ENCODE measurements at regions not wholly inside any gene's neighbourhood (a gene's known extent, or its start where the extent isn't known, plus 50 kb on each side); places are given as distances from the start of the nearest gene placed in this dataset.

- Histone ChIP-seq H3K36me3 (no peaks in the 10 kb centered on the region), H3K9me3 (no peaks in the 10 kb centered on the region), H3K27me3 (no peaks in the 10 kb centered on the region), H3K4me3 (no peak overlapping the region), H3K4me1 (peaks cover 0 to 24% (median 0%) of the 10 kb centered on the region in 4 donors), H3K27ac (no peak overlapping the region)
- no peak for TF ChIP-seq EP300 (IDR thresholded peaks at IDR 0.05)
- TF ChIP-seq, protein P1, sequence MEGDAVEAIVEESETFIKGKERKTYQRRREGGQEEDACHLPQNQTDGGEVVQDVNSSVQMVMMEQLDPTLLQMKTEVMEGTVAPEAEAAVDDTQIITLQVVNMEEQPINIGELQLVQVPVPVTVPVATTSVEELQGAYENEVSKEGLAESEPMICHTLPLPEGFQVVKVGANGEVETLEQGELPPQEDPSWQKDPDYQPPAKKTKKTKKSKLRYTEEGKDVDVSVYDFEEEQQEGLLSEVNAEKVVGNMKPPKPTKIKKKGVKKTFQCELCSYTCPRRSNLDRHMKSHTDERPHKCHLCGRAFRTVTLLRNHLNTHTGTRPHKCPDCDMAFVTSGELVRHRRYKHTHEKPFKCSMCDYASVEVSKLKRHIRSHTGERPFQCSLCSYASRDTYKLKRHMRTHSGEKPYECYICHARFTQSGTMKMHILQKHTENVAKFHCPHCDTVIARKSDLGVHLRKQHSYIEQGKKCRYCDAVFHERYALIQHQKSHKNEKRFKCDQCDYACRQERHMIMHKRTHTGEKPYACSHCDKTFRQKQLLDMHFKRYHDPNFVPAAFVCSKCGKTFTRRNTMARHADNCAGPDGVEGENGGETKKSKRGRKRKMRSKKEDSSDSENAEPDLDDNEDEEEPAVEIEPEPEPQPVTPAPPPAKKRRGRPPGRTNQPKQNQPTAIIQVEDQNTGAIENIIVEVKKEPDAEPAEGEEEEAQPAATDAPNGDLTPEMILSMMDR (IDR thresholded peaks at IDR 0.05) = no peak
- no peak for TF ChIP-seq POLR2A (IDR thresholded peaks at IDR 0.05)
- no peak for DNase-seq (ENCODE audit: low spot score in 2 of 2)
- 4 to 44% methylated on average over 4 of the region's 4 CpGs for WGBS, 2 donors
Observed at GRCh38 chrX:39012621-39013111, 211.4 kb downstream of the MID1IP1 start.

DNA sequence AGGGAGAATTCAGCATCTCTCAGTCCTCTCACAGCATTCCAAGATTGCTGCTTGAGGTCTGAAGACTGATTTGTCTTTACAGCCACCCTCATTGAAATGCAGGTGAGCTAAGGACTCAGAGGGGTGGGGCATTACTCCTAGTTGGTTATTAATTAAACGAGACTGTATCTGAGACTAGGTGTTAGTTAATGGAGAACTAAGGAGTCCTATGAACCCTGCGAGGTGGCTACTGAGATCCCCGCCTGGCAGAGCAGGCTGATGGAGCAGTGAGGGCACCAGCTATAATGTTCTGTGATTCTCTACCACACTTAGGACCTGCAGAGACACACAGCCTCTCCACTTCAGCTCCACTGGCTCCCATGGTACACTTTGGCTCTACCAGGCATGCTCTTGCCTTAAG lies 215.3 kb downstream of the MID1IP1 start:
- 79 to 100% methylated on average over 1 to 3 of the region's 3 CpGs for WGBS, 2 donors
- Histone ChIP-seq H3K27me3 (no peaks in the 10 kb centered on the region), H3K4me3 (no peak overlapping the region), H3K36me3 (no peaks in the 10 kb centered on the region), H3K9me3 (no peaks in the 10 kb centered on the region), H3K27ac (no peak overlapping the region), H3K4me1 (peaks cover 0 to 19% (median 0%) of the 10 kb centered on the region in 4 donors)
- no peak for DNase-seq (ENCODE audit: low spot score in 2 of 2)
- TF ChIP-seq EP300 (IDR thresholded peaks at IDR 0.05) = no peak
- TF ChIP-seq, protein P1 (IDR thresholded peaks at IDR 0.05) = no peak
- no peak for TF ChIP-seq POLR2A (IDR thresholded peaks at IDR 0.05)

GRCh38 chrX:39017077-39017476 lies 215.8 kb downstream of the MID1IP1 start:
- no peaks in the 10 kb centered on the region for H3K36me3 ChIP-seq
- no peak for TF ChIP-seq POLR2A (IDR thresholded peaks at IDR 0.05)
- TF ChIP-seq, protein P1 (IDR thresholded peaks at IDR 0.05) = no peak
- no peak for TF ChIP-seq EP300 (IDR thresholded peaks at IDR 0.05)
- H3K4me1 ChIP-seq = peaks cover 0 to 15% (median 0%) of the 10 kb centered on the region in 4 donors
- no peaks in the 10 kb centered on the region for H3K9me3 ChIP-seq
- H3K4me3 ChIP-seq = no peak overlapping the region
- no peak for DNase-seq (ENCODE audit: low spot score in 2 of 2)
- no peak overlapping the region for H3K27ac ChIP-seq
- H3K27me3 ChIP-seq = no peaks in the 10 kb centered on the region
- WGBS, 2 donors = 82 to 96% methylated on average over 4 of the region's 4 CpGs

GRCh38 chrX:39017716-39018115 lies 216.5 kb downstream of the MID1IP1 start:
- no peaks in the 10 kb centered on the region for H3K27me3 ChIP-seq
- no peak overlapping the region for H3K27ac ChIP-seq
- no peaks in the 10 kb centered on the region for H3K9me3 ChIP-seq
- H3K4me1 ChIP-seq = peaks cover 0 to 8% (median 0%) of the 10 kb centered on the region in 4 donors
- H3K4me3 ChIP-seq = no peak overlapping the region
- DNase-seq (ENCODE audit: low spot score in 2 of 2) = no peak
- WGBS, 2 donors = 61 to 65% methylated on average over 6 of the region's 6 CpGs
- no peaks in the 10 kb centered on the region for H3K36me3 ChIP-seq
- TF ChIP-seq, protein P1 (IDR thresholded peaks at IDR 0.05) = no peak
- TF ChIP-seq EP300 (IDR thresholded peaks at IDR 0.05) = no peak

- TF ChIP-seq, protein P1 (IDR thresholded peaks at IDR 0.05) = no peak
- TF ChIP-seq EP300 (IDR thresholded peaks at IDR 0.05) = no peak
- TF ChIP-seq POLR2A (IDR thresholded peaks at IDR 0.05) = no peak
- whole genome bisulfite sequencing, 2 donors = 70 to 95% methylated on average over 2 to 3 of the region's 3 CpGs
- no peaks in the 10 kb centered on the region for H3K36me3 ChIP-seq
- DNase-seq (ENCODE audit: low spot score in 2 of 2) = no peak
- no peaks in the 10 kb centered on the region for H3K27me3 ChIP-seq
- peaks cover 0 to under 1% (median 0%) of the 10 kb centered on the region in 4 donors for H3K4me1 ChIP-seq
- no peak overlapping the region for H3K27ac ChIP-seq
- H3K9me3 ChIP-seq = no peaks in the 10 kb centered on the region
- no peak overlapping the region for H3K4me3 ChIP-seq
Observed at GRCh38 chrX:39018541-39018940, 217.3 kb downstream of the MID1IP1 start.
